ENCODE measurements at regions not wholly inside any gene's neighbourhood (a gene's known extent, or its start where the extent isn't known, plus 50 kb on each side); places are given as distances from the start of the nearest gene placed in this dataset.

- no peaks in the 10 kb centered on the region for H3K9me3 ChIP-seq
- H3K27me3 ChIP-seq = no peaks in the 10 kb centered on the region
- H3K36me3 ChIP-seq = no peaks in the 10 kb centered on the region
- TF ChIP-seq POLR2A (IDR thresholded peaks at IDR 0.05) (no peak), CTCF (IDR thresholded peaks at IDR 0.05) (no peak)
- H3K4me1 ChIP-seq = no peaks in the 10 kb centered on the region
- ATAC-seq (no peak), DNase-seq (no peak)
- no peak overlapping the region for H3K4me3 ChIP-seq
- no peak overlapping the region for H3K27ac ChIP-seq
- intact Hi-C loops (cut with DNase I) = no loop called here
- 93% methylated on average over 3 of the region's 3 CpGs for WGBS (ENCODE audit: insufficient coverage, low coverage, low lambda C conversion rate, missing lambda C conversion rate)
Observed at GRCh38 chr10:33706191-33706590, 371.7 kb upstream of the NRP1 start.

- 62% methylated on average over 4 of the region's 4 CpGs for WGBS (ENCODE audit: insufficient coverage, low coverage, low lambda C conversion rate, missing lambda C conversion rate)
- no peak for TF ChIP-seq CTCF (IDR thresholded peaks at IDR 0.05)
- no peak for TF ChIP-seq POLR2A (IDR thresholded peaks at IDR 0.05)
- peak in 1 of 4 donors; percentile 21 for ATAC-seq
- intact Hi-C loops (cut with DNase I) = no loop called here
- Histone ChIP-seq H3K27ac (no peak overlapping the region), H3K9me3 (no peaks in the 10 kb centered on the region), H3K4me3 (no peak overlapping the region), H3K27me3 (no peaks in the 10 kb centered on the region), H3K4me1 (no peaks in the 10 kb centered on the region), H3K36me3 (no peaks in the 10 kb centered on the region)
- no peak for DNase-seq
Observed at GRCh38 chr10:33704214-33704830, 369.9 kb upstream of the NRP1 start.

- no peaks in the 10 kb centered on the region for H3K9me3 ChIP-seq
- H3K27me3 ChIP-seq = no peaks in the 10 kb centered on the region
- TF ChIP-seq CTCF (IDR thresholded peaks at IDR 0.05) (no peak), POLR2A (IDR thresholded peaks at IDR 0.05) (no peak)
- intact Hi-C loops (cut with DNase I) = no loop called here
- no peak overlapping the region for H3K4me3 ChIP-seq
- WGBS (ENCODE audit: insufficient coverage, low coverage, low lambda C conversion rate, missing lambda C conversion rate) = 78% methylated on average over 7 of the region's 7 CpGs
- ATAC-seq (peak in 3 of 4 donors; percentile 19 to 89 (median 30)), DNase-seq (peak in 1 of 3 donors; percentile 32)
- no peaks in the 10 kb centered on the region for H3K4me1 ChIP-seq
- no peaks in the 10 kb centered on the region for H3K36me3 ChIP-seq
- H3K27ac ChIP-seq = no peak overlapping the region
Observed at GRCh38 chr10:33703501-33704213, 369.2 kb upstream of the NRP1 start.

GRCh38 chr10:33698033-33698432 is 363.6 kb upstream of the NRP1 start:
- no peaks in the 10 kb centered on the region for H3K36me3 ChIP-seq
- H3K27ac ChIP-seq = no peak overlapping the region
- H3K4me3 ChIP-seq = no peak overlapping the region
- TF ChIP-seq POLR2A (IDR thresholded peaks at IDR 0.05) (no peak), CTCF (IDR thresholded peaks at IDR 0.05) (no peak)
- DNase-seq (no peak), ATAC-seq (no peak)
- intact Hi-C loops (cut with DNase I) = no loop called here
- H3K4me1 ChIP-seq = no peaks in the 10 kb centered on the region
- H3K27me3 ChIP-seq = no peaks in the 10 kb centered on the region
- H3K9me3 ChIP-seq = no peaks in the 10 kb centered on the region

All from right lobe of liver (tissue), 6 donors.